ENCODE measurements at regions not wholly inside any gene's neighbourhood (a gene's known extent, or its start where the extent isn't known, plus 50 kb on each side); places are given as distances from the start of the nearest gene placed in this dataset.

- peaks cover 0 to 4% (median 0%) of the 10 kb centered on the region in 8 donors for H3K9me3 ChIP-seq
- no peaks in the 10 kb centered on the region for H3K4me1 ChIP-seq
- peaks cover 0 to 3% (median 0%) of the 10 kb centered on the region in 7 donors for H3K27me3 ChIP-seq (replicated peaks in 1 of 7)
- H3K4me3 ChIP-seq, result no peak overlapping the region
- 67 to 92% (median 73%) methylated on average over 3 of the region's 3 CpGs for WGBS, 5 donors
- DNase-seq, result no peak
- H3K36me3 ChIP-seq, result no peaks in the 10 kb centered on the region
- TF ChIP-seq POLR2A (IDR thresholded peaks at IDR 0.05) (no peak), POLR2AphosphoS5 (IDR thresholded peaks at IDR 0.05) (no peak), CTCF (IDR thresholded peaks at IDR 0.05 in 8 of 11, conservative IDR thresholded peaks at IDR 0.05 in 3 of 11) (no peak)
- intact Hi-C loops (cut with DNase I; ENCODE audit: low total_unique reads), result no loop called here
- H3K27ac ChIP-seq, result no peak overlapping the region
Measured at GRCh38 chr12:125678589-125678993, 613.4 kb downstream of the AACS start.

- Histone ChIP-seq H3K4me3 (no peak overlapping the region), H3K27ac (no peak overlapping the region), H3K4me1 (no peaks in the 10 kb centered on the region), H3K27me3 (replicated peaks in 1 of 7) (peaks cover 0 to 27% (median 3%) of the 10 kb centered on the region in 7 donors), H3K9me3 (peaks cover 0 to 4% (median 0%) of the 10 kb centered on the region in 8 donors), H3K36me3 (no peaks in the 10 kb centered on the region)
- DNase-seq, result no peak
- 14 to 21% (median 14%) methylated on average over 28 to 30 of the region's 30 CpGs for WGBS, 5 donors
- intact Hi-C loops (cut with DNase I; ENCODE audit: low total_unique reads), result no loop called here
- TF ChIP-seq POLR2A (IDR thresholded peaks at IDR 0.05) (no peak), CTCF (IDR thresholded peaks at IDR 0.05 in 8 of 11, conservative IDR thresholded peaks at IDR 0.05 in 3 of 11) (peak in 4 of 11 experiments; percentile 12 to 27 (median 26))
Measured at GRCh38 chr12:125683748-125684381, 618.6 kb downstream of the AACS start.

GRCh38 chr12:125684968-125685790 lies 619.9 kb downstream of the AACS start:
- intact Hi-C loops (cut with DNase I; ENCODE audit: low total_unique reads), result no loop called here
- H3K36me3 ChIP-seq, result no peaks in the 10 kb centered on the region
- H3K27me3 ChIP-seq (replicated peaks in 1 of 7), result peaks cover 0 to 27% (median 3%) of the 10 kb centered on the region in 7 donors
- WGBS, 5 donors, result 87 to 93% (median 89%) methylated on average over 17 of the region's 17 CpGs
- no peaks in the 10 kb centered on the region for H3K9me3 ChIP-seq
- DNase-seq, result no peak
- no peak overlapping the region for H3K27ac ChIP-seq
- H3K4me3 ChIP-seq, result no peak overlapping the region
- no peaks in the 10 kb centered on the region for H3K4me1 ChIP-seq
- TF ChIP-seq CTCF (IDR thresholded peaks at IDR 0.05 in 8 of 11, conservative IDR thresholded peaks at IDR 0.05 in 3 of 11) (no peak), POLR2A (IDR thresholded peaks at IDR 0.05) (no peak), POLR2AphosphoS5 (IDR thresholded peaks at IDR 0.05) (no peak)

GRCh38 chr12:125685915-125686314 lies 620.7 kb downstream of the AACS start:
- 34 to 45% (median 37%) methylated on average over 3 of the region's 3 CpGs for WGBS, 5 donors
- Histone ChIP-seq H3K4me1 (no peaks in the 10 kb centered on the region), H3K9me3 (no peaks in the 10 kb centered on the region), H3K36me3 (no peaks in the 10 kb centered on the region), H3K4me3 (no peak overlapping the region), H3K27ac (no peak overlapping the region), H3K27me3 (replicated peaks in 1 of 7) (peaks cover 0 to 27% (median 3%) of the 10 kb centered on the region in 7 donors)
- intact Hi-C loops (cut with DNase I; ENCODE audit: low total_unique reads), result no loop called here
- no peak for DNase-seq
- TF ChIP-seq POLR2AphosphoS5 (IDR thresholded peaks at IDR 0.05) (no peak), CTCF (IDR thresholded peaks at IDR 0.05 in 8 of 11, conservative IDR thresholded peaks at IDR 0.05 in 3 of 11) (no peak), POLR2A (IDR thresholded peaks at IDR 0.05) (no peak)
